ENCODE measurements at regions not wholly inside any gene's neighbourhood (a gene's known extent, or its start where the extent isn't known, plus 50 kb on each side); places are given as distances from the start of the nearest gene placed in this dataset.

- TF ChIP-seq EZH2phosphoT487 (conservative IDR thresholded peaks at IDR 0.05; ENCODE audit: low read length) (no peak), CTCF (IDR thresholded peaks at IDR 0.05; ENCODE audit: insufficient read depth, low read length, poor library complexity, severe bottlenecking) (no peak)
These were observed 151.2 kb upstream of the TAB2 start for GRCh38 chr6:149166336-149166735.

Data from SU-DHL-6 (cell line).